CD4-positive, alpha-beta memory T cell (primary cell): ENCODE measurements at regions not wholly inside any gene's neighbourhood (a gene's known extent, or its start where the extent isn't known, plus 50 kb on each side); places are given as distances from the start of the nearest gene placed in this dataset.

Experiments used
- CTCF ChIA-PET: fragments of 350-600 bp; sonication (Branson Sonifier 250); formaldehyde crosslinking; loops from one replicate; lab custom pipeline; 2021; ENCODE audit warnings: inconsistent platforms; ENCODE audit not compliant: partially characterized antibody; lab: Charles Lee
- POLR2A ChIA-PET: fragments of 350-600 bp; sonication (Branson Sonifier 250); formaldehyde crosslinking; loops from one replicate; lab custom pipeline; 2021; ENCODE audit not compliant: partially characterized antibody; lab: Charles Lee
- DNase-seq, 5 donors: peaks; one replicate each; pipeline versions ENCODE4 v3.0.0 to v3.0.0-alpha.2; 2020 to 2022; ENCODE audit warnings: mixed read lengths in 1 of 5
- H3K27ac ChIP-seq: one replicate; pipeline ENCODE4 v1.7.0; 2013; ENCODE audit warnings: low read depth, low read length
- H3K27me3 ChIP-seq: 2 replicates; pipeline ENCODE4 v1.7.0; 2013; ENCODE audit warnings: mild to moderate bottlenecking, low read length, moderate library complexity; ENCODE audit not compliant: insufficient read depth
- H3K36me3 ChIP-seq: 2 replicates; pipeline ENCODE4 v1.7.0; 2013; ENCODE audit warnings: mild to moderate bottlenecking, low read length, moderate library complexity; ENCODE audit not compliant: insufficient read depth
- H3K4me1 ChIP-seq: 2 replicates; pipeline ENCODE4 v1.7.0; 2013; ENCODE audit warnings: mild to moderate bottlenecking, low read length, moderate library complexity; ENCODE audit not compliant: insufficient read depth
- H3K4me3 ChIP-seq, 2 donors: one replicate each; pipeline ENCODE4 v1.7.0; 2013; ENCODE audit warnings: low read length in 2 of 2, mild to moderate bottlenecking in 1 of 2
- H3K9me3 ChIP-seq, 2 donors: one replicate each; pipeline ENCODE4 v1.7.0; 2013; ENCODE audit warnings: low read length in 2 of 2, control low read depth in 1 of 2; ENCODE audit not compliant: control insufficient read depth in 1 of 2
- H3K27ac Mint-ChIP-seq, 7 donors: one replicate each; pipeline ENCODE4 v1.8.0; 2020 to 2021; ENCODE audit warnings: mixed read lengths in 7 of 7, mild to moderate bottlenecking in 6 of 7, inconsistent platforms in 3 of 7, moderate library complexity in 3 of 7
- H3K27me3 Mint-ChIP-seq, 2 donors: one replicate each; pipeline ENCODE4 v1.8.0; 2020 to 2021; ENCODE audit warnings: mixed read lengths in 2 of 2
- H3K36me3 Mint-ChIP-seq, 2 donors: one replicate each; pipeline ENCODE4 v1.8.0; 2020 to 2021; ENCODE audit warnings: mixed read lengths in 2 of 2, inconsistent platforms in 1 of 2, mild to moderate bottlenecking in 1 of 2
- H3K4me1 Mint-ChIP-seq, 4 donors: one replicate each; pipeline ENCODE4 v1.8.0; 2020 to 2021; ENCODE audit warnings: mixed read lengths in 4 of 4, mild to moderate bottlenecking in 1 of 4
- H3K4me3 Mint-ChIP-seq, 8 donors: one replicate each; pipeline ENCODE4 v1.8.0; 2020 to 2021; ENCODE audit warnings: mixed read lengths in 8 of 8, mild to moderate bottlenecking in 7 of 8, moderate library complexity in 6 of 8, inconsistent platforms in 3 of 8
- H3K9me3 Mint-ChIP-seq, 8 donors: one replicate each; pipeline ENCODE4 v1.8.0; 2020 to 2021; ENCODE audit warnings: mixed read lengths in 8 of 8, mild to moderate bottlenecking in 5 of 8, inconsistent platforms in 3 of 8, moderate library complexity in 1 of 8
- intact Hi-C: fragments of 100-400 bp; cut with micrococcal nuclease; formaldehyde crosslinking; loops from one replicate; pipeline ENCODE4 v1.15.1; 2023

DNA sequence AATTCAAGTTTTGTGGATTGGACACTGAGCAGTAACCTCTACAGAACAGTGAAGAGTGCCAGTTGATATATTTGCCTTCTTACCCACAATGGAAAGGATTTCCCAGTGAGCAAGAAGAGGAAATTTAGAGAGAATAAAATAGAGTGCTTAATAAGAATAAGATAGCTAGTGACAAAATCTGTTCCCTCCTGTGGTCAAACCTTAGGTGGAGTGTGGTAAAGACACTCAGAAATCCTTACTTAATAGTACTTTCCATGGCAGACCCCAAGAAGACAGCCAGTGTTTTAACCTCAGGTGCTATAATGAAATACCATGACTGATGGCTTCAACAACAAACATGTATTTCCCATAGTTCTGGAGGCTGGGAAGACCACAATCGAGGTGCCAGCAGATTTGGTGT is 108.4 kb upstream of the TNFAIP3 start:
- Histone ChIP-seq H3K36me3 (no peaks in the 10 kb centered on the region), H3K4me1 (peaks cover 7% of the 10 kb centered on the region), H3K27ac (no peak overlapping the region), H3K27me3 (no peaks in the 10 kb centered on the region), H3K9me3 (no peaks in the 10 kb centered on the region), H3K4me3 (no peak overlapping the region)
- POLR2A ChIA-PET: no interaction called here
- no peak for DNase-seq
- no peak overlapping the region for H3K4me3 Mint-ChIP-seq
- H3K9me3 Mint-ChIP-seq: no peaks in the 10 kb centered on the region
- H3K36me3 Mint-ChIP-seq: no peaks in the 10 kb centered on the region
- no peak overlapping the region for H3K27ac Mint-ChIP-seq
- no peaks in the 10 kb centered on the region for H3K27me3 Mint-ChIP-seq
- intact Hi-C loops: no loop called here
- CTCF ChIA-PET: interaction anchor here (0.8 kb wide), 1 partner anchor 9 kb away, joined by 3 read pairs; no protein-coding TSS in a partner anchor
- peaks cover 0 to 13% (median 11%) of the 10 kb centered on the region in 4 donors for H3K4me1 Mint-ChIP-seq

DNA sequence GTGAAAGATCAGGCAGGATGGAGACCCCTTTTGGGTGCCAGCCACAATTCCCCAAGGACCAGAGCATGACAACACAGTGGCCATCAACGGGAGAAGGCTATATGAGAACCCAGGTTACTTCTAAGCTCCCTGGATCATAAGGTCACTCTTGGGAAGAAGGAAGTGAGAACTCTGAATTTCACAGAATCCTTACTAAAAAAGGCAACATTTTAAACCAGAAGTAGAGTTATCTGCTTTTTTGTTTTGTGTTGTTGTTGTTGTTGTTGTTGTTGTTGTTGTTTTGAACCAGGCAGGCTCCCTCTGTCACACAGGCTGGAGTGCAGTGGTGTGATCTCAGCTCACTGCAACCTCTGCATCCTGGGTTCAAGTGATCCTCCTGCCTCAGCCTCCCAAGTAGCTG is 107.4 kb upstream of the TNFAIP3 start:
- H3K27ac Mint-ChIP-seq: peak overlapping the region in 1 of 7 donors; percentile 76
- H3K36me3 ChIP-seq: no peaks in the 10 kb centered on the region
- H3K4me1 Mint-ChIP-seq: peaks cover 0 to 13% (median 11%) of the 10 kb centered on the region in 4 donors
- H3K4me3 Mint-ChIP-seq: no peak overlapping the region
- H3K36me3 Mint-ChIP-seq: no peaks in the 10 kb centered on the region
- H3K27ac ChIP-seq: no peak overlapping the region
- H3K9me3 Mint-ChIP-seq: no peaks in the 10 kb centered on the region
- intact Hi-C loops: no loop called here
- H3K27me3 ChIP-seq: no peaks in the 10 kb centered on the region
- H3K4me1 ChIP-seq: peaks cover 7% of the 10 kb centered on the region
- ChIA-PET CTCF (interaction anchor here (2.3 kb wide), 1 partner anchor 40 kb away, joined by 7 read pairs; no protein-coding TSS in a partner anchor), POLR2A (interaction anchor here (1.1 kb wide), 1 partner anchor 8 kb away, joined by 3 read pairs; no protein-coding TSS in a partner anchor)
- no peak for DNase-seq
- no peaks in the 10 kb centered on the region for H3K9me3 ChIP-seq
- H3K4me3 ChIP-seq: no peak overlapping the region
- no peaks in the 10 kb centered on the region for H3K27me3 Mint-ChIP-seq

DNA sequence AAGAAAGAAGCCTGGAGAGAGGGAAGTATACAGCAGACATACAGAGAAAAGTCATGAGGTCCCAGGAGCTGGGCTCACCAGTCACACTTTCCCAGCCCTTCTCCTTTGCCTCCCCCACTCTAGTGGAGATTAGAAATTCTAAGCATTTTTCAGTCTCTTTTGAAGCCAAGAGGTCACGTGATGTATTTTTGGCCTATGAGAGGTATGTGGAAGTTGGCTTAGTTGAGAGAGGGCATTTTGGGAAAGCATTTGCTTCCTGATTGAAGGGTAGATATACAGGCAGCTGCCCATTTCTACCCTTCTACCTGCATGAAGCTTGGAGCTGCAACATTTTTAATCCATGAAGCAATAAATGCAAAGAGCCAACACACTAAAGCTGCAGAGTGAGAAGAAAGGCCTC is 106.0 kb upstream of the TNFAIP3 start:
- H3K27me3 ChIP-seq: no peaks in the 10 kb centered on the region
- no peak for DNase-seq
- Mint-ChIP-seq H3K36me3 (no peaks in the 10 kb centered on the region), H3K4me1 (peaks cover 0 to 13% (median 11%) of the 10 kb centered on the region in 4 donors), H3K9me3 (no peaks in the 10 kb centered on the region), H3K27ac (peak overlapping the region in 3 of 7 donors; percentile 7 to 80 (median 48)), H3K4me3 (no peak overlapping the region), H3K27me3 (no peaks in the 10 kb centered on the region)
- no peaks in the 10 kb centered on the region for H3K9me3 ChIP-seq
- H3K4me1 ChIP-seq: peaks cover 7% of the 10 kb centered on the region
- intact Hi-C loops: no loop called here
- H3K4me3 ChIP-seq: no peak overlapping the region
- ChIA-PET POLR2A (no interaction called here), CTCF (interaction anchor here (2.3 kb wide), 1 partner anchor 39 kb away, joined by 7 read pairs; no protein-coding TSS in a partner anchor)
- no peaks in the 10 kb centered on the region for H3K36me3 ChIP-seq
- H3K27ac ChIP-seq: no peak overlapping the region

DNA sequence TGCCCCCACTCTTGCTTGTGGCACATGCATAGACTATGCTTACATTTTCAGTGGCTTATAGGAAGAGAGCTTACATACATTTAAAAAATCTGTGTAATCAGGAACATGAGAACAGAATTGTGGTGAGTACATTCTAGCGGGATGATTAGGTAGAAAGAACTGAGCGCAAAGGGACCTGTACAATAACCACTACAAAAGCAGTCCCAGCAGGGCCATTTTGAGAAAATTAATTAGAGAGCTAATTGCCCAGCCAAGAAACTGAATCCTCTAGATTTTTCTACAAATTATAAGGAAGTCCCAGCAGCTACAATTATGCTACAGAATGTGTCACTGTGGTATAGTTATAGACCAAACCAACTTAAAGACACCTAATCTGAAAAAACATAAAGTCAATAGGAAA is 105.6 kb upstream of the TNFAIP3 start:
- Histone ChIP-seq H3K9me3 (no peaks in the 10 kb centered on the region), H3K4me3 (no peak overlapping the region), H3K27me3 (no peaks in the 10 kb centered on the region), H3K36me3 (no peaks in the 10 kb centered on the region), H3K4me1 (peaks cover 7% of the 10 kb centered on the region), H3K27ac (no peak overlapping the region)
- intact Hi-C loops: no loop called here
- ChIA-PET CTCF (interaction anchor here (2.3 kb wide), 1 partner anchor 38 kb away, joined by 7 read pairs; no protein-coding TSS in a partner anchor), POLR2A (no interaction called here)
- no peak overlapping the region for H3K4me3 Mint-ChIP-seq
- no peaks in the 10 kb centered on the region for H3K27me3 Mint-ChIP-seq
- no peak for DNase-seq
- no peaks in the 10 kb centered on the region for H3K36me3 Mint-ChIP-seq
- no peaks in the 10 kb centered on the region for H3K9me3 Mint-ChIP-seq
- peaks cover 0 to 16% (median 11%) of the 10 kb centered on the region in 4 donors for H3K4me1 Mint-ChIP-seq
- H3K27ac Mint-ChIP-seq: peak overlapping the region in 5 of 7 donors; percentile 7 to 80 (median 48)

DNA sequence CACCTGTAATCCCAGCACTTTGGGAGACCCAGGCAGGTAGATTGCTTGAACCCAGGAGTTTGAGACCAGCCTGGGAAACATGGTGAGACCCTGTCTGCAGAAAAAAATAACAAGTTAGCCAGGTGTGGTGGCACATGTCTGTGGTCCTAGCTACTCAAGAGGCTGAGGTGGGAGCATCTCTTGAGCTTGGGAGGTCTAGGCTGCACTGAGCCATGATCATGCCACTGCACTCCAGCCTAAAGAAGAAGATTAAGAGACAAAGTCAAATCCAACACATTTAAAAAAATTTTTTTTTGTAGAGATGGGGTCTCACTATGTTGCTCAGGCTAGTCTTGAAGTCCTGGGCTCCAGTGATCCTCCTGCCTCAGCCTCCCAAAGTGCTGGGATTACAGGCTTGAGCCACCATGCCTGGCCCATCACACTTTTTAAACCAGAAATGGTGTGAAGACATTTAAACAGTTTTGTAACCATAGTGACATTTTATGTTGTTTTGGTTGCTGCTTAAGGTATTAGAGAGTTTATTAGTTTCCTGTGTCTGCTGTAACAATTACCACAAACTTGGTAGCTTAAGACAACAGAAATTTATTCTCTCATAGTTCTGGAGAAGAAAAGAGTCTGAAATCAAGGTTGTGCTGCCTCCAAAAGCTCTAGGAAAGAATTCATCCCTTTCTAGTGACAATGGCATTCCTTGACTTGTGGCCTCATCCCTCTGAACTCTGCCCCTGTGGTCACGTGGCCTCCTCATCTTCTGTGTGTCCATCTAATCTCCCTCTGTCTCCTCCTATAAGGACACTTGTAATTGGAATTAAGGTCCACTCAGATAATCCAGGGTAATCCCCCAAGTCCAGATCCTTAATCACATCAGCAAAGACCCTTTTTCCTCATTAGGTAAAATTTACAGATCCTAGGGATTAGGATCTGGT is 104.6 kb upstream of the TNFAIP3 start:
- Mint-ChIP-seq H3K4me1 (peaks cover 0 to 24% (median 13%) of the 10 kb centered on the region in 4 donors), H3K27ac (peak overlapping the region in 6 of 7 donors; percentile 43 to 89 (median 66)), H3K9me3 (no peaks in the 10 kb centered on the region), H3K4me3 (no peak overlapping the region), H3K36me3 (no peaks in the 10 kb centered on the region), H3K27me3 (no peaks in the 10 kb centered on the region)
- Histone ChIP-seq H3K4me3 (no peak overlapping the region), H3K27ac (no peak overlapping the region), H3K9me3 (no peaks in the 10 kb centered on the region), H3K27me3 (no peaks in the 10 kb centered on the region), H3K36me3 (no peaks in the 10 kb centered on the region), H3K4me1 (peaks cover 11% of the 10 kb centered on the region)
- ChIA-PET CTCF (no interaction called here), POLR2A (interaction anchor here (1.2 kb wide), 1 partner anchor 26 kb away, joined by 3 read pairs; no protein-coding TSS in a partner anchor)
- DNase-seq: peak in 4 of 5 donors; percentile 14 to 40 (median 28)
- intact Hi-C loops: no loop called here

DNA sequence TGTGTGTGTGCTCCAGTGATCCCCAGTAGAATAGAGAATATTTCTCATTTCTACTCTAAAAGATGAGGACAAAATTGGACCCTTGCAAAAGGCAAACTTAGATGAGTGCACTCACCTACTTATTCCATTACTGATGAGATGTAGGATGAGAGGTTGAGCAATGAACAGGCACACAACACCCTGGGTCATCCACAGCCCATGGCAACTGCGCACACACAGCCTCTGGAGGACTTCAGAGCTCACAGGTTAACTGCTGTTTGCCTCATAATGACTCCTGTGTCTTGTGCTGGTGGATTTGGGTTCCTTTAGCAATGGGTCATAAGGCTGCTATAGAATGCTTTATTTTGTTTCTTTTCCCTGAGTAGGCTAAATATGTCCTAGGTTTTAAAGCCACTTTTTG is 103.6 kb upstream of the TNFAIP3 start:
- Mint-ChIP-seq H3K27me3 (no peaks in the 10 kb centered on the region), H3K27ac (peak overlapping the region in 3 of 7 donors; percentile 37 to 84 (median 59)), H3K9me3 (no peaks in the 10 kb centered on the region), H3K4me1 (peaks cover 9 to 34% (median 22%) of the 10 kb centered on the region in 4 donors), H3K36me3 (no peaks in the 10 kb centered on the region), H3K4me3 (no peak overlapping the region)
- Histone ChIP-seq H3K27ac (no peak overlapping the region), H3K27me3 (no peaks in the 10 kb centered on the region), H3K4me1 (peaks cover 21% of the 10 kb centered on the region), H3K4me3 (no peak overlapping the region), H3K36me3 (no peaks in the 10 kb centered on the region), H3K9me3 (no peaks in the 10 kb centered on the region)
- ChIA-PET CTCF (no interaction called here), POLR2A (interaction anchor here (1.2 kb wide), 1 partner anchor 27 kb away, joined by 3 read pairs; no protein-coding TSS in a partner anchor)
- no peak for DNase-seq
- intact Hi-C loops: no loop called here

DNA sequence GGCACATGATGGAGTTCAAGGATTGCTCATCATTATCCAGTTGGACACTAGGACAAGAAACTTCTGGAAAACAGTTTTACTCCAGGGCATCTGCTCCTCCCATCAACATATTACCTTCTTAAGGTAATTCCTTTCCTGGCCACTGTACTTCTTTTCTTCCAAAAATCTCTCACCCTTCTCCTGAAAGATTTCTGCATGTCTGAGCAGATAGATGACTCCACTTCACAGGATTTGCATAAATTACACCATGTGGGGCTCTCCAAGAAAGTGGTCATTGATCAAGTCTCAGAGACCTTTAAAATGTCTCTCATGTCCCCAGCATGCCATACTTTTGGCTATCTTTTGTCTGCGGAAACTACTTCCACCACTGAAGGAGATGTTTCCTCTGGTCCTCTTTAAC is 103.2 kb upstream of the TNFAIP3 start:
- Mint-ChIP-seq H3K9me3 (no peaks in the 10 kb centered on the region), H3K27ac (peak overlapping the region in 3 of 7 donors; percentile 37 to 84 (median 59)), H3K36me3 (no peaks in the 10 kb centered on the region), H3K27me3 (no peaks in the 10 kb centered on the region), H3K4me1 (peaks cover 12 to 38% (median 25%) of the 10 kb centered on the region in 4 donors), H3K4me3 (no peak overlapping the region)
- no peak overlapping the region for H3K4me3 ChIP-seq
- no peak for DNase-seq
- intact Hi-C loops: no loop called here
- ChIA-PET POLR2A (interaction anchor here (1.2 kb wide), 1 partner anchor 27 kb away, joined by 3 read pairs; no protein-coding TSS in a partner anchor), CTCF (no interaction called here)
- no peaks in the 10 kb centered on the region for H3K9me3 ChIP-seq
- H3K27me3 ChIP-seq: no peaks in the 10 kb centered on the region
- H3K4me1 ChIP-seq: peaks cover 25% of the 10 kb centered on the region
- H3K27ac ChIP-seq: no peak overlapping the region
- no peaks in the 10 kb centered on the region for H3K36me3 ChIP-seq
